ENCODE measurements at regions not wholly inside any gene's neighbourhood (a gene's known extent, or its start where the extent isn't known, plus 50 kb on each side); places are given as distances from the start of the nearest gene placed in this dataset.
A peak's percentile ranks its signal among the peaks of the same experiment; 100 is the strongest.

- Mint-ChIP-seq H3K27me3 (peaks cover 3% of the 10 kb centered on the region), H3K4me3 (no peak overlapping the region), H3K27ac (no peak overlapping the region), H3K4me1 (no peaks in the 10 kb centered on the region), H3K9me3 (no peaks in the 10 kb centered on the region), H3K36me3 (ENCODE audit: low read depth) (no peaks in the 10 kb centered on the region)
- no peak for DNase-seq
- intact Hi-C loops (cut with micrococcal nuclease): no loop called here
Observed at GRCh38 chr5:2023196-2023595, 140.5 kb upstream of the IRX4 start.

- no peaks in the 10 kb centered on the region for H3K36me3 Mint-ChIP-seq (ENCODE audit: low read depth)
- H3K4me1 Mint-ChIP-seq: no peaks in the 10 kb centered on the region
- H3K27me3 Mint-ChIP-seq: peaks cover 3% of the 10 kb centered on the region
- no peaks in the 10 kb centered on the region for H3K9me3 Mint-ChIP-seq
- no peak overlapping the region for H3K27ac Mint-ChIP-seq
- DNase-seq: no peak
- no peak overlapping the region for H3K4me3 Mint-ChIP-seq
- intact Hi-C loops (cut with micrococcal nuclease): no loop called here
Observed at GRCh38 chr5:2022436-2022835, 139.7 kb upstream of the IRX4 start.

- peaks cover 3% of the 10 kb centered on the region for H3K27me3 Mint-ChIP-seq
- H3K27ac Mint-ChIP-seq: no peak overlapping the region
- H3K36me3 Mint-ChIP-seq (ENCODE audit: low read depth): no peaks in the 10 kb centered on the region
- no peak for DNase-seq
- no peaks in the 10 kb centered on the region for H3K9me3 Mint-ChIP-seq
- H3K4me1 Mint-ChIP-seq: no peaks in the 10 kb centered on the region
- intact Hi-C loops (cut with micrococcal nuclease): no loop called here
- H3K4me3 Mint-ChIP-seq: no peak overlapping the region
Observed at GRCh38 chr5:2021484-2022176, 138.9 kb upstream of the IRX4 start.

GRCh38 chr5:2020730-2021129 is 138.0 kb upstream of the IRX4 start:
- Mint-ChIP-seq H3K36me3 (ENCODE audit: low read depth) (no peaks in the 10 kb centered on the region), H3K27ac (no peak overlapping the region), H3K27me3 (peaks cover 3% of the 10 kb centered on the region), H3K4me1 (no peaks in the 10 kb centered on the region), H3K9me3 (no peaks in the 10 kb centered on the region), H3K4me3 (no peak overlapping the region)
- DNase-seq: no peak
- intact Hi-C loops (cut with micrococcal nuclease): no loop called here

GRCh38 chr5:2019716-2020115 is 137.0 kb upstream of the IRX4 start:
- no peak for DNase-seq
- no peak overlapping the region for H3K27ac Mint-ChIP-seq
- H3K36me3 Mint-ChIP-seq (ENCODE audit: low read depth): no peaks in the 10 kb centered on the region
- H3K9me3 Mint-ChIP-seq: no peaks in the 10 kb centered on the region
- no peaks in the 10 kb centered on the region for H3K4me1 Mint-ChIP-seq
- no peak overlapping the region for H3K4me3 Mint-ChIP-seq
- intact Hi-C loops (cut with micrococcal nuclease): loop anchor here (10.0 kb wide), 1 partner anchor 285 kb away; no protein-coding TSS in a partner anchor
- H3K27me3 Mint-ChIP-seq: no peaks in the 10 kb centered on the region

- Mint-ChIP-seq H3K4me1 (no peaks in the 10 kb centered on the region), H3K27me3 (no peaks in the 10 kb centered on the region), H3K9me3 (no peaks in the 10 kb centered on the region), H3K4me3 (no peak overlapping the region), H3K36me3 (ENCODE audit: low read depth) (no peaks in the 10 kb centered on the region), H3K27ac (no peak overlapping the region)
- DNase-seq: no peak
- intact Hi-C loops (cut with micrococcal nuclease): loop anchor here (10.0 kb wide), 1 partner anchor 284 kb away; no protein-coding TSS in a partner anchor
Observed at GRCh38 chr5:2018390-2018724, 135.6 kb upstream of the IRX4 start.

- H3K9me3 Mint-ChIP-seq: no peaks in the 10 kb centered on the region
- no peak overlapping the region for H3K4me3 Mint-ChIP-seq
- H3K27ac Mint-ChIP-seq: no peak overlapping the region
- no peaks in the 10 kb centered on the region for H3K36me3 Mint-ChIP-seq (ENCODE audit: low read depth)
- DNase-seq: peak; percentile 76
- no peaks in the 10 kb centered on the region for H3K27me3 Mint-ChIP-seq
- intact Hi-C loops (cut with micrococcal nuclease): loop anchor here (1.0 to 10.0 kb wide), 2 partner anchors 254 to 283 kb away; no protein-coding TSS in a partner anchor
- H3K4me1 Mint-ChIP-seq: no peaks in the 10 kb centered on the region
Observed at GRCh38 chr5:2017540-2018389, 135.0 kb upstream of the IRX4 start.

GRCh38 chr5:2015961-2016360 is 133.2 kb upstream of the IRX4 start:
- H3K4me1 Mint-ChIP-seq: no peaks in the 10 kb centered on the region
- H3K4me3 Mint-ChIP-seq: no peak overlapping the region
- H3K9me3 Mint-ChIP-seq: no peaks in the 10 kb centered on the region
- no peak for DNase-seq
- intact Hi-C loops (cut with micrococcal nuclease): loop anchor here (10.0 kb wide), 1 partner anchor 281 kb away; no protein-coding TSS in a partner anchor
- H3K36me3 Mint-ChIP-seq (ENCODE audit: low read depth): no peaks in the 10 kb centered on the region
- no peak overlapping the region for H3K27ac Mint-ChIP-seq
- no peaks in the 10 kb centered on the region for H3K27me3 Mint-ChIP-seq

- H3K36me3 Mint-ChIP-seq (ENCODE audit: low read depth): no peaks in the 10 kb centered on the region
- intact Hi-C loops (cut with micrococcal nuclease): loop anchor here (10.0 kb wide), 1 partner anchor 280 kb away; no protein-coding TSS in a partner anchor
- no peaks in the 10 kb centered on the region for H3K9me3 Mint-ChIP-seq
- no peaks in the 10 kb centered on the region for H3K27me3 Mint-ChIP-seq
- no peaks in the 10 kb centered on the region for H3K4me1 Mint-ChIP-seq
- no peak for DNase-seq
- no peak overlapping the region for H3K4me3 Mint-ChIP-seq
- no peak overlapping the region for H3K27ac Mint-ChIP-seq
Observed at GRCh38 chr5:2015124-2015848, 132.6 kb upstream of the IRX4 start.

- no peak overlapping the region for H3K27ac Mint-ChIP-seq
- no peaks in the 10 kb centered on the region for H3K4me1 Mint-ChIP-seq
- H3K9me3 Mint-ChIP-seq: no peaks in the 10 kb centered on the region
- no peaks in the 10 kb centered on the region for H3K36me3 Mint-ChIP-seq (ENCODE audit: low read depth)
- intact Hi-C loops (cut with micrococcal nuclease): loop anchor here (10.0 kb wide), 1 partner anchor 279 kb away; no protein-coding TSS in a partner anchor
- no peak for DNase-seq
- no peak overlapping the region for H3K4me3 Mint-ChIP-seq
- H3K27me3 Mint-ChIP-seq: no peaks in the 10 kb centered on the region
Observed at GRCh38 chr5:2014058-2014610, 131.4 kb upstream of the IRX4 start.

- Mint-ChIP-seq H3K27ac (no peak overlapping the region), H3K27me3 (no peaks in the 10 kb centered on the region), H3K4me3 (no peak overlapping the region), H3K4me1 (no peaks in the 10 kb centered on the region), H3K9me3 (no peaks in the 10 kb centered on the region), H3K36me3 (ENCODE audit: low read depth) (no peaks in the 10 kb centered on the region)
- no peak for DNase-seq
- intact Hi-C loops (cut with micrococcal nuclease): loop anchor here (10.0 kb wide), 1 partner anchor 279 kb away; no protein-coding TSS in a partner anchor
Observed at GRCh38 chr5:2013301-2014057, 130.8 kb upstream of the IRX4 start.

GRCh38 chr5:2012885-2013284 is 130.2 kb upstream of the IRX4 start:
- H3K36me3 Mint-ChIP-seq (ENCODE audit: low read depth): no peaks in the 10 kb centered on the region
- intact Hi-C loops (cut with micrococcal nuclease): loop anchor here (10.0 kb wide), 1 partner anchor 278 kb away; no protein-coding TSS in a partner anchor
- no peak overlapping the region for H3K27ac Mint-ChIP-seq
- DNase-seq: no peak
- H3K4me1 Mint-ChIP-seq: no peaks in the 10 kb centered on the region
- H3K27me3 Mint-ChIP-seq: no peaks in the 10 kb centered on the region
- H3K4me3 Mint-ChIP-seq: no peak overlapping the region
- H3K9me3 Mint-ChIP-seq: no peaks in the 10 kb centered on the region

Measured in activated CD4-positive, alpha-beta T cell treated with anti-CD3 and anti-CD28 coated beads, Interleukin-2, amount 10 ng/mL, durations not matched to agents 24 days and 14 days (primary cell).